Uterus (tissue), 3 donors: ENCODE measurements at regions not wholly inside any gene's neighbourhood (a gene's known extent, or its start where the extent isn't known, plus 50 kb on each side); places are given as distances from the start of the nearest gene placed in this dataset.

Experiments used
- DNase-seq, 2 donors: peaks; one replicate each; pipeline ENCODE4 v3.0.0-alpha.2; 2019 to 2020
- H3K27ac ChIP-seq, 2 donors: fragments of 200-600 bp; sonication (generic); 1 replicate in 1 of 2; 2 replicates in 1 of 2; pipeline ENCODE4 v1.5.1; 2016 to 2018
- H3K27me3 ChIP-seq, 2 donors: fragments of 200-600 bp; sonication (generic); one replicate each; pipeline ENCODE4 v1.5.1; 2018 to 2019; ENCODE audit warnings: control low read depth in 1 of 2
- H3K36me3 ChIP-seq, 2 donors: fragments of 200-600 bp; sonication (generic); one replicate each; pipeline ENCODE4 v1.5.1; 2019; ENCODE audit warnings: control low read depth in 1 of 2
- H3K4me1 ChIP-seq, 2 donors: fragments of 200-600 bp; sonication (generic); one replicate each; pipeline ENCODE4 v1.5.1; 2018 to 2019; ENCODE audit warnings: control low read depth in 1 of 2
- H3K4me3 ChIP-seq, 2 donors: fragments of 200-600 bp; sonication (generic); 1 replicate in 1 of 2; 2 replicates in 1 of 2; pipeline ENCODE4 v1.5.1; 2018 to 2019; ENCODE audit warnings: mild to moderate bottlenecking in 1 of 2
- H3K9me3 ChIP-seq, 2 donors: fragments of 200-600 bp; sonication (generic); one replicate each; pipeline ENCODE4 v1.5.1; 2019; ENCODE audit warnings: control low read depth in 1 of 2
- CTCF ChIP-seq, 4 experiments: fragments of 200-600 bp in 2 of 4; fragments of 450-650 bp in 2 of 4; sonication (generic) in 2 of 4; IDR thresholded peaks; one replicate each; pipeline ENCODE4 v1.5.1; 2016 to 2019; ENCODE audit warnings: antibody characterized with exemption in 4 of 4, mild to moderate bottlenecking in 2 of 4, moderate library complexity in 1 of 4
- POLR2A ChIP-seq, 2 donors: fragments of 450-650 bp; IDR thresholded peaks; one replicate each; pipeline ENCODE4 v1.6.1; 2016; ENCODE audit warnings: antibody characterized with exemption in 2 of 2, mild to moderate bottlenecking in 1 of 2, moderate library complexity in 1 of 2
- intact Hi-C: fragments of 100-400 bp; cut with DNase I; formaldehyde crosslinking; loops from one replicate; pipeline ENCODE4 v1.15.1; 2023; ENCODE audit warnings: low total_unique reads
- donor health status: DM: yes; HTN: yes; CAD: no.

- intact Hi-C loops: no loop called here
- Histone ChIP-seq H3K9me3 (no peaks in the 10 kb centered on the region), H3K27ac (no peak overlapping the region), H3K27me3 (no peaks in the 10 kb centered on the region), H3K4me3 (no peak overlapping the region), H3K4me1 (no peaks in the 10 kb centered on the region), H3K36me3 (no peaks in the 10 kb centered on the region)
- DNase-seq: no peak
- TF ChIP-seq CTCF (IDR thresholded peaks at IDR 0.05): no peak
- TF ChIP-seq POLR2A (IDR thresholded peaks at IDR 0.05): no peak
These were observed 480.0 kb downstream of the MEI4 start for GRCh38 chr6:78132671-78133410.

GRCh38 chr6:78150425-78150824 lies 497.6 kb downstream of the MEI4 start:
- intact Hi-C loops: no loop called here
- Histone ChIP-seq H3K9me3 (no peaks in the 10 kb centered on the region), H3K36me3 (no peaks in the 10 kb centered on the region), H3K27me3 (no peaks in the 10 kb centered on the region), H3K4me1 (no peaks in the 10 kb centered on the region), H3K27ac (no peak overlapping the region), H3K4me3 (no peak overlapping the region)
- TF ChIP-seq CTCF (IDR thresholded peaks at IDR 0.05) (no peak), POLR2A (IDR thresholded peaks at IDR 0.05) (no peak)
- no peak for DNase-seq

- DNase-seq: no peak
- no peak overlapping the region for H3K27ac ChIP-seq
- no peak for TF ChIP-seq POLR2A (IDR thresholded peaks at IDR 0.05)
- no peak for TF ChIP-seq CTCF (IDR thresholded peaks at IDR 0.05)
- intact Hi-C loops: no loop called here
- no peak overlapping the region for H3K4me3 ChIP-seq
- H3K9me3 ChIP-seq: no peaks in the 10 kb centered on the region
- H3K36me3 ChIP-seq: no peaks in the 10 kb centered on the region
- H3K27me3 ChIP-seq: no peaks in the 10 kb centered on the region
- H3K4me1 ChIP-seq: no peaks in the 10 kb centered on the region
These were observed 501.1 kb downstream of the MEI4 start for GRCh38 chr6:78153976-78154375.

GRCh38 chr6:78157606-78158005 lies 504.8 kb downstream of the MEI4 start:
- Histone ChIP-seq H3K4me1 (no peaks in the 10 kb centered on the region), H3K4me3 (no peak overlapping the region), H3K27me3 (no peaks in the 10 kb centered on the region), H3K27ac (no peak overlapping the region), H3K9me3 (no peaks in the 10 kb centered on the region), H3K36me3 (no peaks in the 10 kb centered on the region)
- intact Hi-C loops: no loop called here
- no peak for DNase-seq
- no peak for TF ChIP-seq POLR2A (IDR thresholded peaks at IDR 0.05)
- TF ChIP-seq CTCF (IDR thresholded peaks at IDR 0.05): no peak

GRCh38 chr6:78188891-78189290 lies 536.1 kb downstream of the MEI4 start:
- Histone ChIP-seq H3K9me3 (no peaks in the 10 kb centered on the region), H3K27ac (no peak overlapping the region), H3K27me3 (no peaks in the 10 kb centered on the region), H3K36me3 (no peaks in the 10 kb centered on the region), H3K4me3 (no peak overlapping the region), H3K4me1 (no peaks in the 10 kb centered on the region)
- intact Hi-C loops: no loop called here
- TF ChIP-seq CTCF (IDR thresholded peaks at IDR 0.05) (no peak), POLR2A (IDR thresholded peaks at IDR 0.05) (no peak)
- no peak for DNase-seq
